HG03045 (cell line): ENCODE measurements at regions not wholly inside any gene's neighbourhood (a gene's known extent, or its start where the extent isn't known, plus 50 kb on each side); places are given as distances from the start of the nearest gene placed in this dataset.
"Not testable (repeated sequence)": the region's sequence is repeated elsewhere in the genome, so short reads cannot be mapped to it uniquely, and the experiment has no call there.

Source experiments
- ATAC-seq: cut with Tn5 transposase; IDR thresholded peaks from one replicate; pipeline ENCODE4 v1.9.1; 2021; ENCODE audit warnings: mild to moderate bottlenecking, moderate library complexity; ENCODE audit not compliant: unreplicated experiment

GRCh38 chr2:47964277-47964676 lies 58.0 kb upstream of the FBXO11 start:
- no peak for ATAC-seq

GRCh38 chr2:47964722-47965434 lies 58.6 kb upstream of the FBXO11 start:
- ATAC-seq = no peak

GRCh38 chr2:47976728-47977127 lies 70.4 kb upstream of the FBXO11 start:
- ATAC-seq = not testable (repeated sequence)

DNA sequence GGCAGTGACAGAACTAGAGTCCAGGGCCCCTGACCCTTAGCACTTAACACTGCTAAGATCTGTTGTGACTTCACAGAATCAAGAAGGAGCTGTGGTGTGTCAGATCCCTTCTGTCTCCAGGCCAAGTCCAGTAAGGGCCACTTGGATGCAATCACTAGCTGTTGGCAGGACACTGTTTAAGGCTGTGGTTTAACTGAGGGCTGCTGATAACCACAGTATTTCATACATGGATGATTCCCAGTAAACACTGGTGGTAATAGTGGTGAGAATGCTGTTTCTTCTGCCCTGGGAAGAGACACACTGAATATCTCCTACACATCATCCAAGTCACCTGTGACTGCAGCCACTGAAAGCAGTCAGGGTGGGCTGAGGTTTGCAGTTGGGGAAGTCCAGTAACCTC lies 77.7 kb upstream of the FBXO11 start:
- no peak for ATAC-seq

- no peak for ATAC-seq
Measured at GRCh38 chr2:47990503-47990902, 84.2 kb upstream of the FBXO11 start.

DNA sequence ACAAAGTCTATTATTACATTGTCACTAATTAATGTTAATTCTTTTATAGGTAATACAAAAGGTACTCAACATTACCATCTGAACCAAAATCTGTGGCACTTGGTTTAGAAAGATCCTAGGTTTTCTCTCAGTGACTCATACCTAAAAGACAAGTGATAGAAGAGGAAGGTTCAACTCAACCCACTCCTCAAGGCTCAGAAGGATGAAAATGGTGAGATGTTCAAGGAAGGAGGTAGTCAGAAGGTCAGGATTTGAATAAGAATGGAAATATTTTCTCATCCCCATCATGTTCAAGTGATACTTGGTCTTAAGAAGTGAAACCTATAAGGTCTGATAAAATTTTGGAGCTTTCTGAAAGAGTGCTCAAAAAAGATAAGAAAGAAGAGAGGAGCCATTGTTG lies 86.4 kb upstream of the FBXO11 start:
- no peak for ATAC-seq

GRCh38 chr2:47996808-47997207 lies 90.5 kb upstream of the FBXO11 start:
- ATAC-seq = no peak

DNA sequence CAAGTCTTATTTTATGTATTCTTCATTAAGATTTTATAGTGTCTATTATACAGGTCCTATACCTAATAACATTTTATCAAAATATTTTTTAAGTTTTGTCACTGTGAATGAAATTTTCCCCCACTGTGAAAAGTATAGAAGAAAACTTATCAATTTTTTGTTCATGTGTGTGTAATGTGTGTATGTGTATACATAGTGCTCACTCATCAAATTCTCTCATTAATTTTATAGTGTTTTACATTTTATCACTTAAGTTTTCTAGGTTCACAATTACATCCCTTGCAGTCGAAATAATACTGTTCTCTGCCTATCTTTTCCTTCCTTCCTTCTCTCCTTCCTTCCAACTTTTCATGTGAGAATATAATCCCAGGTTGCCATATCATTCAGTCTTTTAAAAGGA lies 93.2 kb upstream of the FBXO11 start:
- ATAC-seq = no peak

GRCh38 chr2:48001498-48001897 lies 95.2 kb upstream of the FBXO11 start:
- no peak for ATAC-seq

GRCh38 chr2:48006094-48006493 lies 99.8 kb upstream of the FBXO11 start:
- ATAC-seq = no peak

DNA sequence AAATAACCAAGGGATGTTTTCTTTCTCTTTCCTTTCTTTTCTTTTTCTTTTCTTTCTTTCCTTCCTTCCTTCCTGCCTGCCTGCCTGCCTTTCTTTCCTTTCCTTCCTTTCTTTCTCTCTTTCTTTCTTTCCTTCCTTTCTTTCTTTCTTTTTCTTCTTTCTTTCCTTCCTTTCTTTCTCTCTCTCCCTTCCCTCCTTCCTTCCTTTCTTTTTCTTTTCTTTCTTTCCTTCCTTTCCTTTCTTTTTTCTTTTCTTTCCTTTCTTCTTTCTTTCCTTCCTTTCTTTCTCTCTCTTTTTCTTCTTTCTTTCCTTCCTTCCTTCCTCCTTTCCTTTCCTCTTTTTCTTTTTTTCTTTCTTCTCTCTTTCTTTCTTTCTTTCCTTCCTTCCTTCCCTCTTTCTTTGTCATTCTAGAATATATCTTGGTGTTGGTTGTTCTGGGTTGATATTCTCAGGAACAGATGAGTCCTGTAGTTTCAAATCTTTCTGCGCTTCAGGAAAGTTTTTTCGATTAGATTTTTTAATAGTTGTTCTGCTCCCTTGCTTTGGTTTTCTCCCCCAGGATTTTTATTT lies 101.5 kb upstream of the FBXO11 start:
- no peak for ATAC-seq

GRCh38 chr2:48009256-48009655 lies 103.0 kb upstream of the FBXO11 start:
- no peak for ATAC-seq

GRCh38 chr2:48015421-48015820 lies 109.1 kb upstream of the FBXO11 start:
- ATAC-seq = no peak

DNA sequence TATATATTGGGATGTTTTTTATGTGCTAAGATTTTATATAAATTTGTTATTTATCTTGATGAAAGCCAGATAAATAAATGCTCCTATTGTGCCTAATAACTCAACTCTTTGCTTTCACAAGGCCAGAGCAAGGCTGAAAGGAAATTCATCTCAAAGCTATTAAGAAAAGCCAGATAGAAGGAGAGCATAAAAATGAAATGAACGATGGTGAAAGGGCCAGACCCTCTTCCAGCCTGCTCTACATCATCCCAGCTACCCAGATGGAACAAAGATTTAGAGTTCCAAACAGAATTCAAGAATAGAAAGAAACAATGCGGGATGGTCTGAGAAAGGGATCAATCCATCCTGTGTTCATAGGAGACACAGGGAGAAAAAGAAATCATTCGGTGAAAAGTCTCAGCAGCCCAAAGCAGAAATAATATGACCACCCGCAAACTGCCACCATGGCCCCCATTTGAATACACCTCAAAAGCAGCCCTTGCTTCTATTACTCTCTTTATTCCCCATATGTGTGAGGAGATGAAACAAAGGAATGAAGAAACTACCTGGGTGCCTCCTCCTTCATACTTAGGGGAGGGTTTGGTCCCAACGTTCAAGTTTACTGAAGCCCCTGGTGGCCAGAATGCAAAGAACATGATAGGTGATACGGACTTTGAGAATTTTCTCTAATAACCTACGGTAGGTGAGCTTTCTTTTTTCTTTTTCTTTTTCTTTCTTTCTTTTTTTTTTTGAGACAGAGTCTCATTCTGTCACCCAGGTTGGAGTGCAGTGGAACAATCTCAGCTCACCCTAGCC lies 110.1 kb upstream of the FBXO11 start:
- no peak for ATAC-seq

GRCh38 chr2:48017136-48017535 lies 110.8 kb upstream of the FBXO11 start:
- ATAC-seq = no peak

DNA sequence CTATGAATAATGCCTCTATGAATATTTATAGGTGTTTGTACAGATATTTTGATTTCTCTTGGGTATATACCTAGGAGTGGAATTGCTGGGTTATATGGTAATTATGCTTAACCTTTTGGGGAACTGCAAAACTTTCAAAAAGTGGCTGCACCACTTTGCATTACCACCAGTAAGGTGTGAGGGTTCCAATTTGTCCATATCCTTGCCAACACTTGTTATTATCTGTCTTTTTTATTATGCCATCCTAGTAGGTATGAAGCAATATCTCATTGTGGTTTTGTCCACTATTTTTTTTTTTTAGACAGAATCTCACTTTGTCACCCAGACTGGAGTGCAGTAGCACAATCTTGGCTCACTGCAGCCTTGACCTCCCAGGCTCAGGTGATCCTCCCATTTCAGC lies 112.2 kb upstream of the FBXO11 start:
- no peak for ATAC-seq

GRCh38 chr2:48026865-48027264 lies 120.6 kb upstream of the FBXO11 start:
- ATAC-seq = no peak

GRCh38 chr2:48032765-48033164 lies 126.5 kb upstream of the FBXO11 start:
- no peak for ATAC-seq

- ATAC-seq = no peak
Measured at GRCh38 chr2:48034295-48034694, 128.0 kb upstream of the FBXO11 start.

DNA sequence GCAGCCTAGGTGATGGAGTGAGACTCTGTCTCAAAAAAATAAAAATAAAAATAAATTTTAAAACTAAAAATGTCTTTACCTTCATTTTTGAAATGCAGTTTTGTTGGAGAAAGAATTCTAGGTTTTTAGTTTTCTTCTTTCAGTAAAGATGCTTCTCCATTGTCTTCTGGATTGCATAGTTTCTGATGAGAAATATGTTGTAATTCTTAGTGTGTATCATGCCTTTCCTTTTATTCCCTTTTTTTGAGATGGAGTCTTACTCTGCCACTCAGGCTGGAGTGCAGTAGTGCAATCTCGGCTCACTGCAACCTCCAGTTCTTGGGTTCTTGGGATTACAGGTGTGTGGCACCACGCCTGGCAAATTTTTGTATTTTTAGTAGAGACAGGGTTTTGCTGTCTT lies 130.0 kb upstream of the FBXO11 start:
- no peak for ATAC-seq

GRCh38 chr2:48039209-48039990 lies 133.1 kb upstream of the FBXO11 start:
- no peak for ATAC-seq
